ENCODE measurements at regions not wholly inside any gene's neighbourhood (a gene's known extent, or its start where the extent isn't known, plus 50 kb on each side); places are given as distances from the start of the nearest gene placed in this dataset.
A peak's percentile ranks its signal among the peaks of the same experiment; 100 is the strongest.

DNA sequence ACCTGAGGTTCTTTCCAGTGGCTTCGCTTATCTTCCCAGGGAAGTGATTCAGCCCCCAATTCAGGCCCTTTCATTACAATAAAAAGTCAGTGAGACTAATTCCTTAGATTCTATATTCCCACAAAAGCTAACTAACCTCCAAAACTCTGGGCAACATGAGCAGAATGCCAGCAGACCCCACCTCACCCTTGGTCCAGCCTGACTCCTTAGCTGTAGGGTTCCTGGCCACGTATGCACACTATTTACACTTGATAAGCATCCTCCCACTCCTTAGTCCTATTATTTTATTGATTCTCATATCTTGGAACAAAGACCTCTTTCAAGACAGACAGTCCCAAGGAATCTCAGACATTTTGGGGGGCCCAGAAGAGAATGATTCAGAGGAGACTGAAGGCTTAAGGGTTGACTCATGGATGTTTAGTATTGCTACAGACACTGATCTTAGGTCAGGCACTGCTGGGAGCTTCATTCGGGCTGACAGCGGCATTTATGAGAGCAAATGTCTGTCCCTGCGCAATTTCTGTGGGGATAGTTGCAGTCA, 162.6 kb upstream of the GDF10 start:
- H3K36me3 ChIP-seq (ENCODE audit: low read depth): no peaks in the 10 kb centered on the region
- H3K9me3 ChIP-seq (ENCODE audit: insufficient read depth, low read depth): no peaks in the 10 kb centered on the region
- ChIA-PET POLR2A (ENCODE audit: unreplicated experiment) (no interaction called here), CTCF (no interaction called here)
- peak; percentile 19 to 88 for DNase-seq
- H3K4me1 ChIP-seq (replicated peaks; ENCODE audit: insufficient read depth): peaks cover 41% of the 10 kb centered on the region
- H3K27me3 ChIP-seq (ENCODE audit: insufficient read depth, low read depth): no peaks in the 10 kb centered on the region
- H3K79me2 ChIP-seq (ENCODE audit: low read depth): no peaks in the 10 kb centered on the region
- no peaks in the 10 kb centered on the region for H3K9me2 ChIP-seq (ENCODE audit: insufficient read depth)
- TF ChIP-seq, protein P1, sequence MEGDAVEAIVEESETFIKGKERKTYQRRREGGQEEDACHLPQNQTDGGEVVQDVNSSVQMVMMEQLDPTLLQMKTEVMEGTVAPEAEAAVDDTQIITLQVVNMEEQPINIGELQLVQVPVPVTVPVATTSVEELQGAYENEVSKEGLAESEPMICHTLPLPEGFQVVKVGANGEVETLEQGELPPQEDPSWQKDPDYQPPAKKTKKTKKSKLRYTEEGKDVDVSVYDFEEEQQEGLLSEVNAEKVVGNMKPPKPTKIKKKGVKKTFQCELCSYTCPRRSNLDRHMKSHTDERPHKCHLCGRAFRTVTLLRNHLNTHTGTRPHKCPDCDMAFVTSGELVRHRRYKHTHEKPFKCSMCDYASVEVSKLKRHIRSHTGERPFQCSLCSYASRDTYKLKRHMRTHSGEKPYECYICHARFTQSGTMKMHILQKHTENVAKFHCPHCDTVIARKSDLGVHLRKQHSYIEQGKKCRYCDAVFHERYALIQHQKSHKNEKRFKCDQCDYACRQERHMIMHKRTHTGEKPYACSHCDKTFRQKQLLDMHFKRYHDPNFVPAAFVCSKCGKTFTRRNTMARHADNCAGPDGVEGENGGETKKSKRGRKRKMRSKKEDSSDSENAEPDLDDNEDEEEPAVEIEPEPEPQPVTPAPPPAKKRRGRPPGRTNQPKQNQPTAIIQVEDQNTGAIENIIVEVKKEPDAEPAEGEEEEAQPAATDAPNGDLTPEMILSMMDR (conservative IDR thresholded peaks at IDR 0.05): no peak
- TF ChIP-seq EZH2 (IDR thresholded peaks at IDR 0.05; ENCODE audit: low read depth): no peak
- H4K20me1 ChIP-seq (ENCODE audit: insufficient read depth): no peaks in the 10 kb centered on the region
- peak overlapping the region; percentile 68 for H3K4me2 ChIP-seq
- H3K4me3 ChIP-seq: peak overlapping the region; percentile 40; the same call in 1 of the 2 replicates
- H3K27ac ChIP-seq: peak overlapping the region; percentile 53
- no TSS peak for BruUV-seq (replicated peaks)
- H3F3A ChIP-seq (ENCODE audit: insufficient read depth, low read depth): peaks cover 20% of the 10 kb centered on the region
- intact Hi-C loops (cut with micrococcal nuclease; ENCODE audit: unreplicated experiment): no loop called here
- peak overlapping the region; percentile 56 for H2AFZ ChIP-seq

DNA sequence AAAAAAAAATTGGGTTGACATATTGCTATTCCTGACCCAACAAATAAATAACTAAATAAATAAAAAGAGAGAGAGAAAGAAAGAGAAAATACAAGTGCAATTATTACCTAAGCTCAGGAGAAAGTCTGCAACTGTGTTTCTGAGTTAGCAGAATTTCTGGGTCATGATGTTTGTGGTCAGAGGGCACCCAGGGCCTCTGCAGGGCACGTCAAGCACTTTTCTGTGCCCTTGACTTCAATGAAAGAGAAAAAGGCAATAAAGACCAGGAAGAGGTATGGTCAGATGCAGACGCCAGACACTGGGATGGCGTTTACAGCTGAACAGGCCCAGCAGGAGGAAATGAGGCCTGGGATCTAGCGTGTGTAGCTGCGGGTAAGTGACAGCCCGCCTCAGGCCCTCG, 160.9 kb upstream of the GDF10 start:
- H3K4me2 ChIP-seq: peak overlapping the region; percentile 68
- H3F3A ChIP-seq (ENCODE audit: insufficient read depth, low read depth): peaks cover 20% of the 10 kb centered on the region
- peaks cover 41% of the 10 kb centered on the region for H3K4me1 ChIP-seq (replicated peaks; ENCODE audit: insufficient read depth)
- ChIA-PET CTCF (no interaction called here), POLR2A (ENCODE audit: unreplicated experiment) (no interaction called here)
- no peaks in the 10 kb centered on the region for H3K79me2 ChIP-seq (ENCODE audit: low read depth)
- H3K9me3 ChIP-seq (ENCODE audit: insufficient read depth, low read depth): no peaks in the 10 kb centered on the region
- no peaks in the 10 kb centered on the region for H3K36me3 ChIP-seq (ENCODE audit: low read depth)
- H2AFZ ChIP-seq: no peak overlapping the region
- H3K4me3 ChIP-seq: no peak overlapping the region
- no TSS peak for BruUV-seq (replicated peaks)
- no peaks in the 10 kb centered on the region for H4K20me1 ChIP-seq (ENCODE audit: insufficient read depth)
- H3K9me2 ChIP-seq (ENCODE audit: insufficient read depth): no peaks in the 10 kb centered on the region
- no peak for DNase-seq
- TF ChIP-seq, protein P1 (conservative IDR thresholded peaks at IDR 0.05): no peak
- no peak for TF ChIP-seq EZH2 (IDR thresholded peaks at IDR 0.05; ENCODE audit: low read depth)
- intact Hi-C loops (cut with micrococcal nuclease; ENCODE audit: unreplicated experiment): loop anchor here (2.0 kb wide), 1 partner anchor 28 kb away; no protein-coding TSS in a partner anchor
- H3K27ac ChIP-seq: no peak overlapping the region
- no peaks in the 10 kb centered on the region for H3K27me3 ChIP-seq (ENCODE audit: insufficient read depth, low read depth)

DNA sequence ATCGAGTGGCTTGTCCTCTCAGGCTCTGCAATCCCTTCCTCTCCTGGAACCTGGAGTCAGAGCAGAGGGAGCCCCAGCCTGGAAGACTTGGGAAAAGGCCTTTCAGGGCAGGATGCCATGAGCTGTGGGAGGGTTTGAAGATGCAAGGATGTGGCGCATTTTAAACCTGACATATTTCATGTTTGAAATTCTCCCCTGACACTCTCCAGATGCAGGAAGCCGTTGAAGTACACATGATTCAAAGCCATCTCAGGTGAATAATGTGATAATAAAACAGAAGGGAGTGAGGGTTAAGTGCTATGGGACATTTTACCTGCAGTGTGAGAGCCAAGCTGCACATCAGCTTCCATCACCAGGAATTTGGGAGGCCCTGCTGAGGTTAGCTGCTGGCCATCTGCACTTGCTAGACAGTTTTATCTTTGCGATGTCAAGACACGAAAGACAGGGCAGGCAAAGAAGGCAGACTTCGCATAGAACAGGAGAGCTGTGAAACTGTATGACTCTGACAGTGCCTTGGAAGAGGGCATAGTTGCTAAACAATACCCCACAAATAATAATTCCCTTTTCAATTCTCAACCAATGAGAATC, 159.1 kb upstream of the GDF10 start:
- Histone ChIP-seq H3K4me3 (no peak overlapping the region), H3K36me3 (ENCODE audit: low read depth) (no peaks in the 10 kb centered on the region), H3K79me2 (ENCODE audit: low read depth) (no peaks in the 10 kb centered on the region), H3K9me2 (ENCODE audit: insufficient read depth) (no peaks in the 10 kb centered on the region), H2AFZ (no peak overlapping the region), H3K4me1 (replicated peaks; ENCODE audit: insufficient read depth) (peaks cover 34% of the 10 kb centered on the region), H3F3A (ENCODE audit: insufficient read depth, low read depth) (peaks cover 20% of the 10 kb centered on the region), H3K27ac (no peak overlapping the region), H3K27me3 (ENCODE audit: insufficient read depth, low read depth) (no peaks in the 10 kb centered on the region), H3K4me2 (no peak overlapping the region), H3K9me3 (ENCODE audit: insufficient read depth, low read depth) (no peaks in the 10 kb centered on the region), H4K20me1 (ENCODE audit: insufficient read depth) (no peaks in the 10 kb centered on the region)
- intact Hi-C loops (cut with micrococcal nuclease; ENCODE audit: unreplicated experiment): no loop called here
- no TSS peak for BruUV-seq (replicated peaks)
- TF ChIP-seq EZH2 (IDR thresholded peaks at IDR 0.05; ENCODE audit: low read depth): no peak
- TF ChIP-seq, protein P1 (conservative IDR thresholded peaks at IDR 0.05): no peak
- DNase-seq: no peak
- CTCF ChIA-PET: no interaction called here
- POLR2A ChIA-PET (ENCODE audit: unreplicated experiment): no interaction called here
